ENCODE measurements at regions not wholly inside any gene's neighbourhood (a gene's known extent, or its start where the extent isn't known, plus 50 kb on each side); places are given as distances from the start of the nearest gene placed in this dataset.

DNA sequence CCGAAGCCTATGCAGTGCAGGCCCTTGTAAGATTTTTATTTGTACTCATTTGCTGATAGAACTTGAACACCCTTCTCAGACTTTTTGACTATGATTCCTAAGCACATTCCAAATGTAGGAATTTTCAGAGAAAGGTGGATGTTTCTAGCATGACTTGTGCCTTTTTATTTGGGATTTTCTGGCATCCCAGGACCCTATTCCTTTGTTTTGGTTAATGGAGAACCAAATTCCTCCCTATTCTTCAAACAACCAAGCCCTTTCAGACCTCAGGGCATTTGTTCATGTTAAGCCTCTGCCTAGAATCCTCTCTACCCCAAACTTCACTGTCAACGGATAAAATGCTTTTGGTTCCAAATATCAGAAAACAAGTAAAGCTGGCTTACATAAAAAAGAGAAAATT lies 371.1 kb downstream of the DDX10 start:
- no peaks in the 10 kb centered on the region for H3K9me3 ChIP-seq (ENCODE audit: insufficient read depth, low read depth, low read length)
- H3K4me3 ChIP-seq (ENCODE audit: low read length, poor library complexity, severe bottlenecking) = no peak overlapping the region
- H3K9me2 ChIP-seq (replicated peaks; ENCODE audit: low read depth, low read length) = no peaks in the 10 kb centered on the region
- H3K27me3 ChIP-seq (ENCODE audit: insufficient read depth, low read length, poor library complexity, severe bottlenecking) = no peaks in the 10 kb centered on the region
- H4K20me1 ChIP-seq (ENCODE audit: insufficient read depth, low read length, poor library complexity, severe bottlenecking) = no peaks in the 10 kb centered on the region
- H3K4me2 ChIP-seq (ENCODE audit: low read depth, low read length, poor library complexity, severe bottlenecking) = no peak overlapping the region
- no peak overlapping the region for H2AFZ ChIP-seq (ENCODE audit: low read length)
- no peaks in the 10 kb centered on the region for H3F3A ChIP-seq (ENCODE audit: low read depth)
- H3K9ac ChIP-seq (ENCODE audit: low read depth, low read length, poor library complexity, severe bottlenecking) = no peak overlapping the region
- H3K79me2 ChIP-seq (ENCODE audit: insufficient read depth, low read length) = no peaks in the 10 kb centered on the region
- TF ChIP-seq, protein P1, sequence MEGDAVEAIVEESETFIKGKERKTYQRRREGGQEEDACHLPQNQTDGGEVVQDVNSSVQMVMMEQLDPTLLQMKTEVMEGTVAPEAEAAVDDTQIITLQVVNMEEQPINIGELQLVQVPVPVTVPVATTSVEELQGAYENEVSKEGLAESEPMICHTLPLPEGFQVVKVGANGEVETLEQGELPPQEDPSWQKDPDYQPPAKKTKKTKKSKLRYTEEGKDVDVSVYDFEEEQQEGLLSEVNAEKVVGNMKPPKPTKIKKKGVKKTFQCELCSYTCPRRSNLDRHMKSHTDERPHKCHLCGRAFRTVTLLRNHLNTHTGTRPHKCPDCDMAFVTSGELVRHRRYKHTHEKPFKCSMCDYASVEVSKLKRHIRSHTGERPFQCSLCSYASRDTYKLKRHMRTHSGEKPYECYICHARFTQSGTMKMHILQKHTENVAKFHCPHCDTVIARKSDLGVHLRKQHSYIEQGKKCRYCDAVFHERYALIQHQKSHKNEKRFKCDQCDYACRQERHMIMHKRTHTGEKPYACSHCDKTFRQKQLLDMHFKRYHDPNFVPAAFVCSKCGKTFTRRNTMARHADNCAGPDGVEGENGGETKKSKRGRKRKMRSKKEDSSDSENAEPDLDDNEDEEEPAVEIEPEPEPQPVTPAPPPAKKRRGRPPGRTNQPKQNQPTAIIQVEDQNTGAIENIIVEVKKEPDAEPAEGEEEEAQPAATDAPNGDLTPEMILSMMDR (conservative IDR thresholded peaks at IDR 0.05; ENCODE audit: low read length) = no peak
- no peak for TF ChIP-seq EZH2phosphoT487 (IDR thresholded peaks at IDR 0.05; ENCODE audit: borderline replicate concordance)
- no peaks in the 10 kb centered on the region for H3K36me3 ChIP-seq (ENCODE audit: insufficient read depth, low read length)
- no peaks in the 10 kb centered on the region for H3K4me1 ChIP-seq (ENCODE audit: insufficient read depth, low read length, poor library complexity, severe bottlenecking)

DNA sequence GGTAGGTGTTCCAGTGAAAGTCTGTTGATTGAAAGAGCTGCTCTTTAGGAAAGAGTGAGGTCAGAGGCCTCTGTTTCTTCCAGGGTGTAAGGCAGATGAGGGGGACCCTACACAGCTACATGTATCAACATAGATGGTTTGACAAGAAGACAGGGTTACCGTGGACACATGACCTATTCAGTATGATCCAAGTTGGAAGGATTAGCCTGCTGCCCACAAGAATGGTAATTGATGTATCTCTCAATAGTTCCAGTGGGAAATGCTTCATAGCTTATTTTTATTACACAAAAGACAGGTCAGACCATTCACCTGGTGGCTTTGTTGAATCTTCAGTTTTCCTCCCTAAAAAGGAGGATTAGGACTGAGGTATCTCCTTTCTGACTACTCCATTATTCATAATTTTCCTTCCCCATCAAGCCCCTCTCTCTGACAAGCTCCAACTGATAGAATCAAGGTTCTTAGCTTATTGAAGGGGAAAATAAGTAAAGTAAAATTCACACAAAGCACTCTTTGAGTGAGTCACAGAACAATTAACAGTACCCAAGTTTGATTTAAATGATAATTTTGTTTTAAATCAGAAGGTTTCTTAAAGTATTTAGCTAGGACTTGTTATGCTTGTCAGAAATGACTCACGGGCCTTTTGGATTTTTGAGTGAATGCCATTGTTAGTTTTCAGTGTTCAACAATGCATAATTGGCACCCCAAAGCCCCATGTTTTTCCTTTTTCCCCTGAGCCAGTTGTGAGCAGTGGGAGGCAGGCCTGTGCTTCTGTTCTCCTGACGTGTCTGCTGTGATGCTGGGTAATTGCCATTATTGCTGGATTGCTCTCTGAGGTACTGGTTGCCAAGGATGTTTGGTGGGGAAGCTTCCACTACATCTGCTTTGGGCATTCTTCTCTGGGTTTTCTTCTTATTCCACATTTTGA lies 373.2 kb downstream of the DDX10 start:
- TF ChIP-seq, protein P1 (conservative IDR thresholded peaks at IDR 0.05; ENCODE audit: low read length) = no peak
- TF ChIP-seq EZH2phosphoT487 (IDR thresholded peaks at IDR 0.05; ENCODE audit: borderline replicate concordance) = no peak
- Histone ChIP-seq H3K4me3 (ENCODE audit: low read length, poor library complexity, severe bottlenecking) (no peak overlapping the region), H3F3A (ENCODE audit: low read depth) (no peaks in the 10 kb centered on the region), H3K79me2 (ENCODE audit: insufficient read depth, low read length) (no peaks in the 10 kb centered on the region), H3K9me3 (ENCODE audit: insufficient read depth, low read depth, low read length) (no peaks in the 10 kb centered on the region), H3K27me3 (ENCODE audit: insufficient read depth, low read length, poor library complexity, severe bottlenecking) (no peaks in the 10 kb centered on the region), H3K9me2 (replicated peaks; ENCODE audit: low read depth, low read length) (no peaks in the 10 kb centered on the region), H3K4me2 (ENCODE audit: low read depth, low read length, poor library complexity, severe bottlenecking) (no peak overlapping the region), H3K9ac (ENCODE audit: low read depth, low read length, poor library complexity, severe bottlenecking) (no peak overlapping the region), H4K20me1 (ENCODE audit: insufficient read depth, low read length, poor library complexity, severe bottlenecking) (no peaks in the 10 kb centered on the region), H3K36me3 (ENCODE audit: insufficient read depth, low read length) (no peaks in the 10 kb centered on the region), H2AFZ (ENCODE audit: low read length) (no peak overlapping the region), H3K4me1 (ENCODE audit: insufficient read depth, low read length, poor library complexity, severe bottlenecking) (no peaks in the 10 kb centered on the region)

DNA sequence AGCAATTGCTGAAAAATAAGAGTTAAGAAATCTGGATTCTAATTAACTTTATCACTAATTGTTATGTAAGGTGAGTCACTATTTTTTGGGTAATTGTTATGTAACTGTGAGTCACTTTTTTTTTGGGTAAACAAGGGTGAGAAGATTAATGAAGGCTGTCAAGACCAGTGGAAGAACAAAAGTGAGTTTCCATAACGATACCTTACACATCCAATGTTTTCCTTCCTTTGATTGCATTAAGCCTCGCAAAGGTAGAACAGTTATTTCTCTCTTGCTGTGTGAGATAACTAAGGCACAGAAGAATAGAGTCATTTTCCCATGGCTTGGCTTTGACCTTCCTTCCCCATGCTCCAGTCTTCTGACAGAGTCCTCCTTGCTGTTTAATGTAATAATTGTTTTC lies 374.7 kb downstream of the DDX10 start:
- Histone ChIP-seq H3K4me3 (ENCODE audit: low read length, poor library complexity, severe bottlenecking) (no peak overlapping the region), H3K9ac (ENCODE audit: low read depth, low read length, poor library complexity, severe bottlenecking) (no peak overlapping the region), H3F3A (ENCODE audit: low read depth) (no peaks in the 10 kb centered on the region; the same call in 1 of the 2 replicates), H3K79me2 (ENCODE audit: insufficient read depth, low read length) (no peaks in the 10 kb centered on the region), H3K4me2 (ENCODE audit: low read depth, low read length, poor library complexity, severe bottlenecking) (no peak overlapping the region), H3K4me1 (ENCODE audit: insufficient read depth, low read length, poor library complexity, severe bottlenecking) (no peaks in the 10 kb centered on the region), H4K20me1 (ENCODE audit: insufficient read depth, low read length, poor library complexity, severe bottlenecking) (no peaks in the 10 kb centered on the region), H3K27me3 (ENCODE audit: insufficient read depth, low read length, poor library complexity, severe bottlenecking) (no peaks in the 10 kb centered on the region), H3K9me2 (replicated peaks; ENCODE audit: low read depth, low read length) (no peaks in the 10 kb centered on the region), H2AFZ (ENCODE audit: low read length) (no peak overlapping the region), H3K36me3 (ENCODE audit: insufficient read depth, low read length) (no peaks in the 10 kb centered on the region), H3K9me3 (ENCODE audit: insufficient read depth, low read depth, low read length) (no peaks in the 10 kb centered on the region)
- TF ChIP-seq, protein P1 (conservative IDR thresholded peaks at IDR 0.05; ENCODE audit: low read length) = no peak
- no peak for TF ChIP-seq EZH2phosphoT487 (IDR thresholded peaks at IDR 0.05; ENCODE audit: borderline replicate concordance)
